HFF-Myc (cell line): ENCODE measurements at regions not wholly inside any gene's neighbourhood (a gene's known extent, or its start where the extent isn't known, plus 50 kb on each side); places are given as distances from the start of the nearest gene placed in this dataset.
"Not testable (repeated sequence)": the region's sequence is repeated elsewhere in the genome, so short reads cannot be mapped to it uniquely, and the experiment has no call there.

ENCODE experiments used
- DNase-seq: peaks from one replicate; pipeline ENCODE4 v3.0.0-alpha.2; 2011; ENCODE audit warnings: low read depth; ENCODE audit errors: extremely low read depth
- H3K4me3 ChIP-seq: replicated peaks from 2 replicates; pipeline ENCODE4 v1.5.1; 2011; ENCODE audit warnings: low read depth, mild to moderate bottlenecking, control low read depth, low read length
- TF ChIP-seq, protein P1 (sequence below): IDR thresholded peaks from 2 replicates; pipeline ENCODE4 v1.5.1; 2012; ENCODE audit warnings: mild to moderate bottlenecking, low read depth, low read length, control low read depth; ENCODE audit errors: missing control alignments

DNA sequence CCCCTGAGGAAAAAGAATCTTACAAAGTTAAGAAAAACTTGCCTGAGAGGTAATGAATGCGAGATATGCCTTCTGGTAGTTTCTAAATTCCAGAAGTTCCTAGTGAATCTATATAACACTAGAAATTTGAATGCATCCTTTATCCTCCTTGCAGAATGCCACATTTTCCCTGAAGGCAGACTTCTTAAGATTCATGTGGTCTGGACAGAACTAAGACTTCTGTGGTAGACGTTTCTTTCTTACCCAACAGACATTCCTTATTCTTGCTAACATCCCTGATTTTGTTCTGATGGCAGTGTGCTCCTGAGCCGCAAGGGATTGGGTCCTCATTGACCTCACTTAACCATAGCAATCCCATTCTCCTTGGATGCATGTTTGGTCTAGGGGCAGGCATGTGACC is 121.3 kb upstream of the PAPPA2 start:
- no peak overlapping the region for H3K4me3 ChIP-seq
- TF ChIP-seq, protein P1, sequence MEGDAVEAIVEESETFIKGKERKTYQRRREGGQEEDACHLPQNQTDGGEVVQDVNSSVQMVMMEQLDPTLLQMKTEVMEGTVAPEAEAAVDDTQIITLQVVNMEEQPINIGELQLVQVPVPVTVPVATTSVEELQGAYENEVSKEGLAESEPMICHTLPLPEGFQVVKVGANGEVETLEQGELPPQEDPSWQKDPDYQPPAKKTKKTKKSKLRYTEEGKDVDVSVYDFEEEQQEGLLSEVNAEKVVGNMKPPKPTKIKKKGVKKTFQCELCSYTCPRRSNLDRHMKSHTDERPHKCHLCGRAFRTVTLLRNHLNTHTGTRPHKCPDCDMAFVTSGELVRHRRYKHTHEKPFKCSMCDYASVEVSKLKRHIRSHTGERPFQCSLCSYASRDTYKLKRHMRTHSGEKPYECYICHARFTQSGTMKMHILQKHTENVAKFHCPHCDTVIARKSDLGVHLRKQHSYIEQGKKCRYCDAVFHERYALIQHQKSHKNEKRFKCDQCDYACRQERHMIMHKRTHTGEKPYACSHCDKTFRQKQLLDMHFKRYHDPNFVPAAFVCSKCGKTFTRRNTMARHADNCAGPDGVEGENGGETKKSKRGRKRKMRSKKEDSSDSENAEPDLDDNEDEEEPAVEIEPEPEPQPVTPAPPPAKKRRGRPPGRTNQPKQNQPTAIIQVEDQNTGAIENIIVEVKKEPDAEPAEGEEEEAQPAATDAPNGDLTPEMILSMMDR, result no peak
- no peak for DNase-seq

DNA sequence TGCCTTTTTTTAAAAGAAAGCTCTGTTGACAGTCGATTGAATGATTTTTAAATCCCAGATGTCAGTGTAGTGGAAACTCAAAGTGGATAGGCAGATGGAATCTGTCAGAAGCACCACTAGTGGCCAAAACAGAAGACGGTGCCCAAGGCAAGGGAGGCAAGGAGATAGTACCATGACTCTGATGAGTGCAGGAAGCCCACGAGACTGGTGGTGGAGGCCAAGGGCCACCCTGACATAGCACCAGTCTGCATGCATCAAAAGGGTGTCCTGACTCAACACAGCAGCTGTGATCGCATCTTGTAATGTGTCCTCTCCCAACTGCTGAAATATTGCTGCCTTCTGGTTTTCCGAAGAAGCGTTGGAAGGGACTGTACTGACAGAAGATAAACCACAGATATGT is 124.1 kb upstream of the PAPPA2 start:
- H3K4me3 ChIP-seq, result no peak overlapping the region
- no peak for DNase-seq
- TF ChIP-seq, protein P1, result no peak

DNA sequence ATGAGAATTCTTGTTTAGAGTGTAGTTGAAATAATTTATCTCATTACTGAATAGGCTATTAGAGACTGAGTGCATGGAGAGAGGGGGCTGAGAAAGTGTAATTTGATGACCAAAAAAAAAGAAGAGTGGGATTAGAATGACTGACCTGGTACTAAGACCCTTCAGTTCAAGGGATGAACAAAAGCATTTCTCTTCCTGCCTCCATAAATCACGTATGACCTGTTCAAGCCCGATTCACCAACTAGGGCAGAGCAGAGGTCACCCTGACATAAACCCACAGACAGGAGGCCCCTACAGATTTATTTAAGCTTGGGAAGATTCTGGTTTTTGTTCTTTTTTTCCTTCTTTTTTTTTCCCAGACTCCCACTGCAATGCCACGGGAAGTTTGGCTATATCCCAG is 123.7 kb upstream of the COP1 start:
- DNase-seq, result no peak
- no peak overlapping the region for H3K4me3 ChIP-seq
- TF ChIP-seq, protein P1, result no peak

DNA sequence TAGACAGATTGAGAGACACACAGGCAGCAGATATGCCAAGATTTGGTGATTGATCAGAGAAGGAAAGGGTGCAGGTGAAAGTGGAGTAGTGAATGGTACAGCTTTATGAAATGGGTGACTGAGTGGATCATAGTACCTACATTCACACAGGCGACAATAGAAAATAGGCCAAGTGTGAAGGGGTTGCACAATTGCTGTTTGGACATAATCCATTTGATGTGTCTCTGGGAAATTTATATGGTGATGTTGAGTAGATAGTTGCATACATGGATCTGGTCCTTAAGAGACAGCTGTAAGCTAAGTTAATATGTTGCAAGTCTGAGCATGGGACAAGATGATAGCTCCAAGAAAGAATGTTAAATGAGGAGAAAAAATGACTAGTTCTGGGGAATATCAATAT is 118.6 kb upstream of the COP1 start:
- no peak overlapping the region for H3K4me3 ChIP-seq
- no peak for DNase-seq
- TF ChIP-seq, protein P1, result no peak

DNA sequence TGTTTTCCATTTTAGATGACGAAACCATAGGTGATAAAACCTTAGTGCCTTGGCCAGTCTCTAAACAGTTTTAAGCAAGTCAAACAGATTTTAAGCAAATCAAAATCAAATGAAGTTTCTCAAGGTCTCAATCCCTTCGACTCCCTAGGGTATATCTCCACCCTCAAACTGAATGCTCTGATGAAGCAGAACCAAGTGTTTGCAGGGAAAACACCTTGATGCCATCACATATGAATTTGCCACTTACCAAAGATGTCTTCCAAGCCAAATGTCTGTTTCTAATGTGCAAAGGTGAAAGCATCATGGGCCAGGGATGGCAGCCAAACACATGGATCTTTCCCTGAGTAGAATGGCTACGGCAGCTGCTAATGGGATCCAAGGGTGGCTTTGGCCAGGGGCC is 116.4 kb upstream of the COP1 start:
- TF ChIP-seq, protein P1, result no peak
- H3K4me3 ChIP-seq, result no peak overlapping the region
- DNase-seq, result no peak

DNA sequence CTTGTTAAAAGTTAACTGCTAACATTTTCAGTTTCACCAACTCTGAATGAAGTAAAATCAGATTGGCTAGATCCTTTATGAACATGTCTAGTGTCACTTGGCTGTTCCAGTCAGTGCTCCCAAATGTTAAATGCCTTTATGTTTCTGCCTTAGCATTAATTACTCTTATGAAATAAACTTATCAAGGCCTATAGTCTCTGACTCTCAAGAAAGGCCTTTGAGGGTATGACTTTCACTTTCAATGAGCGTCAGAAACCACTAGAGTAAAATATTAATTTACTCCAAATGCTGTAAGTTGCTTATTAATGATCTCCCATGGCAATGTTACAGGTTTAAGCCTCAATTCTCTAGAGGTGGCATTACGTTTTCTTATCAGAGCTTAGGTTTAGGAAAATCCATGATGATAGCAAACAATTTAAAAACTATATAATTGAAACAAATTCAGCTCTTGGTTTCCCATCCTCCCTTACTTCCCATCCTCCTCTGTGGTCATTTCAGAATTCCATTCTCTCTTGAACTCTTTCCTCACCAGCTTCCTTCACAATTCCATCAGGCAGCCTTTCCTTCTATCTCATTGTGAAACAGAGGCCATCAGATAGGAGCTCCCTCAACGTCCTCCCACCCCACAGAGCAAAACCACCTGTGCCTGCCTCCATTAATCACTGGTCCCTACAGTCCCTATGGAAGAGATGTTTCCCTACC is 108.6 kb upstream of the COP1 start:
- no peak for DNase-seq
- TF ChIP-seq, protein P1, result no peak
- H3K4me3 ChIP-seq, result no peak overlapping the region

DNA sequence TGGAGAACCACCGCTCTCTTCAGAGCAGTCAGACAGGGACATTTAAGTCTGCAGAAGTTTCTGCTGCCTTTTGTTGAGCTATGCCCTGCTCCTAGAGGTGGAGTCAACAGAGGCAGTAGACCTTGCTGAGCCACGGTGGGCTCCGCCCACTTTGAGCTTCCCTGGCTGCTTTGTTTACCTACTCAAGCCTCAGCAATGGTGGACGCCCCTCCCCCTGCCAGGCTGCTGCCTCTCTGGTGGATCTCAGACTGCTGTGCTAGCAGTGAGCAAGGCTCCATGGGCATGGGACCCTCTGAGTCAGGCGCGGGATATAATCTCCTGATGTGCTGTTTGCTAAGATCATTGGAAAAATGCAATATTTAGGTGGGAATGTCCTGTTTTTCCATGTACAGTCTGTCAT is 89.5 kb upstream of the COP1 start:
- not testable (repeated sequence) for H3K4me3 ChIP-seq, DNase-seq
